SU-DHL-6 (cell line): ENCODE measurements at regions not wholly inside any gene's neighbourhood (a gene's known extent, or its start where the extent isn't known, plus 50 kb on each side); places are given as distances from the start of the nearest gene placed in this dataset.

ENCODE experiments used
- H2AFZ ChIP-seq: fragments of 200-600 bp; sonication (generic); 2 replicates; pipeline ENCODE4 v1.6.1; 2014; ENCODE audit warnings: low read depth, mild to moderate bottlenecking, moderate library complexity, mixed read lengths, antibody characterized with exemption, low read length; ENCODE audit not compliant: severe bottlenecking
- H3F3A ChIP-seq: fragments of 200-600 bp; shearing (Covaris generic); 2 replicates; pipeline ENCODE4 v1.6.0; 2016; ENCODE audit warnings: antibody characterized with exemption, mild to moderate bottlenecking; ENCODE audit not compliant: insufficient read depth
- H3K27ac ChIP-seq: fragments of 200-600 bp; sonication (generic); 2 replicates; pipeline ENCODE4 v1.5.1; 2016; ENCODE audit warnings: low read depth, mild to moderate bottlenecking, low read length, moderate library complexity, mixed read lengths
- H3K27me3 ChIP-seq: fragments of 200-600 bp; sonication (generic), shearing (Covaris generic); 2 replicates; pipeline ENCODE4 v1.6.0; 2014; ENCODE audit warnings: mild to moderate bottlenecking, low read length
- H3K36me3 ChIP-seq: fragments of 200-600 bp; sonication (generic); 2 replicates; pipeline ENCODE4 v1.6.1; 2014; ENCODE audit warnings: mild to moderate bottlenecking, low read length, mixed read lengths
- H3K4me2 ChIP-seq: fragments of 300-600, 200-600 bp; shearing (Covaris generic), sonication (generic); 2 replicates; pipeline ENCODE4 v1.6.0; 2014; ENCODE audit warnings: low read length, low read depth, mild to moderate bottlenecking; ENCODE audit not compliant: poor library complexity, severe bottlenecking
- H3K4me3 ChIP-seq: fragments of 200-600 bp; sonication (generic); 2 replicates; pipeline ENCODE4 v1.5.1; 2014; ENCODE audit warnings: antibody characterized with exemption, low read length, mild to moderate bottlenecking, mixed read lengths; ENCODE audit not compliant: insufficient read depth, poor library complexity, severe bottlenecking
- H3K79me2 ChIP-seq: fragments of 200-600 bp; sonication (generic); 2 replicates; pipeline ENCODE4 v1.6.1; 2014; ENCODE audit warnings: mild to moderate bottlenecking, low read length, moderate library complexity; ENCODE audit not compliant: insufficient read depth
- H3K9ac ChIP-seq: fragments of 200-600 bp; sonication (generic); 2 replicates; pipeline ENCODE4 v1.7.0; 2014; ENCODE audit warnings: mild to moderate bottlenecking, low read length
- H3K9me2 ChIP-seq: fragments of 200-600 bp; sonication (generic); replicated peaks from 2 replicates; pipeline ENCODE4 v1.6.1; 2014; ENCODE audit warnings: low read length; ENCODE audit not compliant: insufficient read depth
- H3K9me3 ChIP-seq: fragments of 200-600 bp; sonication (generic); 2 replicates; pipeline ENCODE4 v1.6.1; 2014; ENCODE audit warnings: low read length, mixed read lengths; ENCODE audit not compliant: insufficient read depth
- H4K20me1 ChIP-seq: fragments of 200-600 bp; sonication (generic); 2 replicates; pipeline ENCODE4 v1.6.1; 2014; ENCODE audit warnings: low read depth, mild to moderate bottlenecking, antibody characterized with exemption, low read length, moderate library complexity, mixed read lengths
- CTCF ChIP-seq: fragments of 200-600 bp; sonication (generic); IDR thresholded peaks from one replicate; pipeline ENCODE4 v1.5.1; 2017; ENCODE audit warnings: antibody characterized with exemption, mild to moderate bottlenecking, low read length, moderate library complexity; ENCODE audit not compliant: insufficient read depth, poor library complexity, severe bottlenecking
- EZH2phosphoT487 ChIP-seq: fragments of 200-600 bp; sonication (generic), shearing (Covaris generic); conservative IDR thresholded peaks from 2 replicates; pipeline ENCODE4 v1.6.1; 2018; ENCODE audit warnings: mild to moderate bottlenecking, antibody characterized with exemption, low read length, moderate library complexity, mixed read lengths

DNA sequence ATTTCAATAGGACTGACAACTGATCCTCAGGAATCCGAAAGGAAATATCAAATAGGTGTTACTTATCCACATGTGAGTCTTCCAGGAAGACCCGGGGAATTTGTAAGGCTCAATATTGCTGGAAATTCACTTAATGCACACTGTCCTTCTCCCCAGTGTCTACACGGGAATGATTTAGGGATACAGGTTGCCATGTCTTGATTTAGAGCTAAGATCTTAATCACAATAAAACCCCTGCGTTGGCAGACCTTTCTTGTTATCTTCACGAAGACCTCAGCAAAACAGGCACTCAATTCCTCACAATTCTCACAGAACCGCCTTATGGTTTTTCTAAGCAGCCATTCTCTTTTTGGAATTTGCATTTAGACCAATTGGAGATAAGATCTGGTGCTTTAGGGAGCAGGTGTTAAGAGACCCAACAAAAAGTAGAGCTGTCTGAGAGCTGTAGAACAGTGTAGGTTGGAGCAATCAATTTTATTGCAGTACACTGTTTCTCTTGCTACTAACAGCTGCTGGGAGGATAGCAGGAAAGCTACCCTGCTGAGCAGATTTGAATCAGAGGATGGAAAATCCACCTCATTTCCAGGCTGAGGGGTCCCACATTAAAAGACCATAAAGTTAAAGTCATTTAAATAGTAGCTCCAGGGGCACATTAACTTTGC lies 925.7 kb downstream of the EPHA3 start:
- no peaks in the 10 kb centered on the region for H3K9me3 ChIP-seq
- H3K9me2 ChIP-seq: no peaks in the 10 kb centered on the region
- no peaks in the 10 kb centered on the region for H4K20me1 ChIP-seq
- no peaks in the 10 kb centered on the region for H3K36me3 ChIP-seq
- TF ChIP-seq EZH2phosphoT487 (no peak), CTCF (no peak)
- no peaks in the 10 kb centered on the region for H3K27me3 ChIP-seq
- H3K4me2 ChIP-seq: no peak overlapping the region
- no peak overlapping the region for H3K4me3 ChIP-seq
- H3F3A ChIP-seq: no peaks in the 10 kb centered on the region
- no peak overlapping the region for H3K27ac ChIP-seq
- H2AFZ ChIP-seq: no peak overlapping the region
- no peaks in the 10 kb centered on the region for H3K79me2 ChIP-seq
- no peak overlapping the region for H3K9ac ChIP-seq

GRCh38 chr3:90034038-90034437 lies 926.6 kb downstream of the EPHA3 start:
- Histone ChIP-seq H2AFZ (no peak overlapping the region), H3K36me3 (no peaks in the 10 kb centered on the region), H3K9me3 (no peaks in the 10 kb centered on the region), H3K4me3 (no peak overlapping the region), H3K9ac (no peak overlapping the region), H3F3A (no peaks in the 10 kb centered on the region), H4K20me1 (no peaks in the 10 kb centered on the region), H3K27me3 (no peaks in the 10 kb centered on the region), H3K27ac (no peak overlapping the region), H3K79me2 (no peaks in the 10 kb centered on the region), H3K4me2 (no peak overlapping the region), H3K9me2 (no peaks in the 10 kb centered on the region)
- TF ChIP-seq EZH2phosphoT487 (no peak), CTCF (no peak)

- H3K4me2 ChIP-seq: no peak overlapping the region
- no peak overlapping the region for H3K27ac ChIP-seq
- no peak for TF ChIP-seq CTCF
- no peaks in the 10 kb centered on the region for H3K79me2 ChIP-seq
- no peak overlapping the region for H3K4me3 ChIP-seq
- H2AFZ ChIP-seq: no peak overlapping the region
- no peaks in the 10 kb centered on the region for H3F3A ChIP-seq
- no peaks in the 10 kb centered on the region for H3K9me3 ChIP-seq
- H3K9me2 ChIP-seq: no peaks in the 10 kb centered on the region
- H4K20me1 ChIP-seq: no peaks in the 10 kb centered on the region
- no peak overlapping the region for H3K9ac ChIP-seq
- no peaks in the 10 kb centered on the region for H3K36me3 ChIP-seq
- H3K27me3 ChIP-seq: no peaks in the 10 kb centered on the region
Measured at GRCh38 chr3:90035643-90036042, 928.2 kb downstream of the EPHA3 start.
